Head of caudate nucleus (tissue), 42 donors: ENCODE measurements at regions not wholly inside any gene's neighbourhood (a gene's known extent, or its start where the extent isn't known, plus 50 kb on each side); places are given as distances from the start of the nearest gene placed in this dataset.
"Not testable (repeated sequence)": the region's sequence is repeated elsewhere in the genome, so short reads cannot be mapped to it uniquely, and the experiment has no call there.

ENCODE experiments used
- DNase-seq, 42 donors: peaks; one replicate each; pipeline versions ENCODE4 v3.0.0 to v3.0.0-alpha.2; 2020 to 2021; ENCODE audit warnings: mixed read lengths in 7 of 42
- intact Hi-C: fragments of 100-400 bp; cut with DNase I; formaldehyde crosslinking; loops from one replicate; pipeline ENCODE4 v1.15.0; 2022

- intact Hi-C loops = no loop called here
- DNase-seq = peak in 1 of 42 donors; percentile 11
Measured at GRCh38 chr13:44854313-44855060, 134.8 kb downstream of the NUFIP1 start.

- intact Hi-C loops = no loop called here
- DNase-seq = no peak
Measured at GRCh38 chr13:44853641-44854040, 135.6 kb downstream of the NUFIP1 start.

- DNase-seq = peak in 6 of 42 donors; percentile 3 to 40 (median 12)
- intact Hi-C loops = no loop called here
Measured at GRCh38 chr13:44848920-44849676, 140.2 kb downstream of the NUFIP1 start.

- intact Hi-C loops, DNase-seq: not testable (repeated sequence)
Measured at GRCh38 chr13:44845281-44846058, 143.8 kb downstream of the NUFIP1 start.

GRCh38 chr13:44844786-44845185 is 144.5 kb downstream of the NUFIP1 start:
- intact Hi-C loops = no loop called here
- no peak for DNase-seq

- intact Hi-C loops = no loop called here
- peak in 1 of 42 donors; percentile 7 for DNase-seq
Measured at GRCh38 chr13:44843403-44843802, 145.9 kb downstream of the NUFIP1 start.

- intact Hi-C loops = no loop called here
- DNase-seq = no peak
Measured at GRCh38 chr13:44842158-44842557, 147.1 kb downstream of the NUFIP1 start.

GRCh38 chr13:44840131-44840530 is 149.1 kb downstream of the NUFIP1 start:
- DNase-seq = no peak
- intact Hi-C loops = no loop called here

GRCh38 chr13:44837250-44837649 is 152.0 kb downstream of the NUFIP1 start:
- intact Hi-C loops = no loop called here
- DNase-seq = no peak

GRCh38 chr13:44834404-44834803 is 154.9 kb downstream of the NUFIP1 start:
- DNase-seq = no peak
- intact Hi-C loops = no loop called here

GRCh38 chr13:44833626-44834025 is 155.6 kb downstream of the NUFIP1 start:
- intact Hi-C loops = no loop called here
- DNase-seq = no peak

- no peak for DNase-seq
- intact Hi-C loops = no loop called here
Measured at GRCh38 chr13:44833139-44833538, 156.1 kb downstream of the NUFIP1 start.

GRCh38 chr13:44826591-44827350 is 162.5 kb downstream of the NUFIP1 start:
- intact Hi-C loops = no loop called here
- DNase-seq = no peak

- no peak for DNase-seq
- intact Hi-C loops = no loop called here
Measured at GRCh38 chr13:44825953-44826352, 163.3 kb downstream of the NUFIP1 start.

GRCh38 chr13:44823555-44823954 is 165.7 kb downstream of the NUFIP1 start:
- DNase-seq, intact Hi-C loops: not testable (repeated sequence)

GRCh38 chr13:44822291-44822690 is 167.0 kb downstream of the NUFIP1 start:
- intact Hi-C loops = no loop called here
- DNase-seq = no peak

- DNase-seq = no peak
- intact Hi-C loops = no loop called here
Measured at GRCh38 chr13:44819772-44820171, 169.5 kb downstream of the NUFIP1 start.

- intact Hi-C loops = no loop called here
- no peak for DNase-seq
Measured at GRCh38 chr13:44819245-44819644, 170.0 kb downstream of the NUFIP1 start.

- DNase-seq = no peak
- intact Hi-C loops = no loop called here
Measured at GRCh38 chr13:44818428-44818827, 170.8 kb downstream of the NUFIP1 start.
